SW480 (cell line): ENCODE measurements at regions not wholly inside any gene's neighbourhood (a gene's known extent, or its start where the extent isn't known, plus 50 kb on each side); places are given as distances from the start of the nearest gene placed in this dataset.

Source experiments
- DNase-seq: peaks from one replicate; pipeline ENCODE4 v3.0.0-alpha.2; 2016; ENCODE audit warnings: low spot score

GRCh38 chr3:162328649-162329048 lies 832.0 kb downstream of the OTOL1 start:
- DNase-seq, result no peak

- no peak for DNase-seq
These were observed 832.9 kb downstream of the OTOL1 start for GRCh38 chr3:162329514-162329913.

- no peak for DNase-seq
These were observed 835.7 kb downstream of the OTOL1 start for GRCh38 chr3:162332344-162332743.

- DNase-seq, result no peak
These were observed 837.9 kb downstream of the OTOL1 start for GRCh38 chr3:162334537-162334936.

GRCh38 chr3:162337630-162338029 lies 841.0 kb downstream of the OTOL1 start:
- DNase-seq, result no peak

GRCh38 chr3:162338514-162338913 lies 841.9 kb downstream of the OTOL1 start:
- no peak for DNase-seq

GRCh38 chr3:162348912-162349311 lies 852.3 kb downstream of the OTOL1 start:
- no peak for DNase-seq

- DNase-seq, result no peak
These were observed 856.8 kb downstream of the OTOL1 start for GRCh38 chr3:162353414-162353813.

- DNase-seq, result no peak
These were observed 857.7 kb downstream of the OTOL1 start for GRCh38 chr3:162354356-162354755.

GRCh38 chr3:162365066-162365719 lies 868.6 kb downstream of the OTOL1 start:
- DNase-seq, result no peak

- no peak for DNase-seq
These were observed 869.7 kb downstream of the OTOL1 start for GRCh38 chr3:162366166-162366766.

- no peak for DNase-seq
These were observed 871.0 kb downstream of the OTOL1 start for GRCh38 chr3:162367429-162368260.

GRCh38 chr3:162368417-162368816 lies 871.8 kb downstream of the OTOL1 start:
- no peak for DNase-seq

- DNase-seq, result no peak
These were observed 872.7 kb downstream of the OTOL1 start for GRCh38 chr3:162369306-162369705.

GRCh38 chr3:162370141-162370540 lies 873.5 kb downstream of the OTOL1 start:
- DNase-seq, result no peak

- no peak for DNase-seq
These were observed 880.2 kb downstream of the OTOL1 start for GRCh38 chr3:162376761-162377160.

GRCh38 chr3:162377608-162378007 lies 881.0 kb downstream of the OTOL1 start:
- no peak for DNase-seq

- no peak for DNase-seq
These were observed 888.8 kb downstream of the OTOL1 start for GRCh38 chr3:162385387-162385786.

- DNase-seq, result no peak
These were observed 894.3 kb downstream of the OTOL1 start for GRCh38 chr3:162390891-162391290.

- DNase-seq, result no peak
These were observed 894.7 kb downstream of the OTOL1 start for GRCh38 chr3:162391301-162391700.

GRCh38 chr3:162395496-162395895 lies 898.9 kb downstream of the OTOL1 start:
- DNase-seq, result no peak

GRCh38 chr3:162398554-162398953 lies 901.9 kb downstream of the OTOL1 start:
- no peak for DNase-seq

- no peak for DNase-seq
These were observed 904.1 kb downstream of the OTOL1 start for GRCh38 chr3:162400697-162401096.
